ENCODE measurements at regions not wholly inside any gene's neighbourhood (a gene's known extent, or its start where the extent isn't known, plus 50 kb on each side); places are given as distances from the start of the nearest gene placed in this dataset.

DNA sequence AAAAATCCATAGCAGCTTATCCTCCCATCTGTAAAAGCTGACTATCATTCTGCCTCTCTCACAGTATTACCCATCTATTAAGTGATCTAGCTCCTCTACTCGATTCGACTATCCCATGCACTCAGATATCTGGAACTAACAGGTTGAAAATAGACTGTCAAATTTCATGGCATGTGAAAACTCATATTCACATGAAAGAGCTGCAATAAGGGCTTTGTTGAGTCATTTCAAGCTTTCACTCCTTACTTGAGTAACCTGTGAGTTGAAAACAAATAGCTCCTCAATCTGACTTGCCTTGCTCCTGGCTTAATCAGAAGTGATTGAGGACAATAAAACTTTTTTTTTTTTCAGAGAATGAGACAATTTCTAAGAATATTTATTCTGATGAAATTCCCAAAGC is 192.4 kb upstream of the ERBB4 start:
- TF ChIP-seq, protein P1, sequence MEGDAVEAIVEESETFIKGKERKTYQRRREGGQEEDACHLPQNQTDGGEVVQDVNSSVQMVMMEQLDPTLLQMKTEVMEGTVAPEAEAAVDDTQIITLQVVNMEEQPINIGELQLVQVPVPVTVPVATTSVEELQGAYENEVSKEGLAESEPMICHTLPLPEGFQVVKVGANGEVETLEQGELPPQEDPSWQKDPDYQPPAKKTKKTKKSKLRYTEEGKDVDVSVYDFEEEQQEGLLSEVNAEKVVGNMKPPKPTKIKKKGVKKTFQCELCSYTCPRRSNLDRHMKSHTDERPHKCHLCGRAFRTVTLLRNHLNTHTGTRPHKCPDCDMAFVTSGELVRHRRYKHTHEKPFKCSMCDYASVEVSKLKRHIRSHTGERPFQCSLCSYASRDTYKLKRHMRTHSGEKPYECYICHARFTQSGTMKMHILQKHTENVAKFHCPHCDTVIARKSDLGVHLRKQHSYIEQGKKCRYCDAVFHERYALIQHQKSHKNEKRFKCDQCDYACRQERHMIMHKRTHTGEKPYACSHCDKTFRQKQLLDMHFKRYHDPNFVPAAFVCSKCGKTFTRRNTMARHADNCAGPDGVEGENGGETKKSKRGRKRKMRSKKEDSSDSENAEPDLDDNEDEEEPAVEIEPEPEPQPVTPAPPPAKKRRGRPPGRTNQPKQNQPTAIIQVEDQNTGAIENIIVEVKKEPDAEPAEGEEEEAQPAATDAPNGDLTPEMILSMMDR (IDR thresholded peaks at IDR 0.05): no peak
- TF ChIP-seq POLR2A (IDR thresholded peaks at IDR 0.05): no peak
